Heart left ventricle (tissue), 16 donors: ENCODE measurements at regions not wholly inside any gene's neighbourhood (a gene's known extent, or its start where the extent isn't known, plus 50 kb on each side); places are given as distances from the start of the nearest gene placed in this dataset.

ENCODE experiments used
- ATAC-seq, 4 donors: fragments of 200-7000 bp; cut with Tn5 transposase; one replicate each; pipeline ENCODE4 v1.9.1; 2020 to 2022; ENCODE audit warnings: moderate library complexity in 4 of 4, mild to moderate bottlenecking in 3 of 4, moderate number of reproducible peaks in 1 of 4
- DNase-seq, 5 donors: peaks; one replicate each; pipeline ENCODE4 v3.0.0-alpha.2; 2020
- H3K27ac ChIP-seq, 12 donors: fragments of 200-600 bp; sonication (generic) in 4 of 12; one replicate each; pipeline versions ENCODE4 v1.5.0 to v1.8.0; 2016 to 2022; ENCODE audit warnings: mild to moderate bottlenecking in 2 of 12
- H3K27me3 ChIP-seq, 9 donors: fragments of 200-600 bp; sonication (generic) in 2 of 9; one replicate each; pipeline versions ENCODE4 v1.5.1 to v1.8.0; 2016 to 2022; ENCODE audit warnings: mild to moderate bottlenecking in 3 of 9
- H3K36me3 ChIP-seq, 9 donors: fragments of 200-600 bp; sonication (generic) in 2 of 9; one replicate each; pipeline versions ENCODE4 v1.5.0 to v1.8.0; 2018 to 2022; ENCODE audit warnings: mild to moderate bottlenecking in 2 of 9
- H3K4me1 ChIP-seq, 12 donors: fragments of 200-600 bp; sonication (generic) in 4 of 12; one replicate each; pipeline versions ENCODE4 v1.5.0 to v1.8.0; 2016 to 2022; ENCODE audit warnings: mild to moderate bottlenecking in 3 of 12
- H3K4me3 ChIP-seq, 12 donors: fragments of 200-600 bp; sonication (generic) in 4 of 12; one replicate each; pipeline versions ENCODE4 v1.5.0 to v1.8.0; 2017 to 2022; ENCODE audit warnings: mild to moderate bottlenecking in 9 of 12, moderate library complexity in 4 of 12
- H3K9me3 ChIP-seq, 12 donors: fragments of 200-600 bp; sonication (generic) in 4 of 12; one replicate each; pipeline versions ENCODE4 v1.5.0 to v1.8.0; 2016 to 2022; ENCODE audit warnings: mild to moderate bottlenecking in 1 of 12
- POLR2A ChIP-seq, 2 donors: fragments of 450-650 bp; IDR thresholded peaks; one replicate each; pipeline ENCODE4 v1.6.1; 2017; ENCODE audit warnings: antibody characterized with exemption in 2 of 2, mild to moderate bottlenecking in 2 of 2, moderate library complexity in 2 of 2
- WGBS, 4 donors: extraction: QIAGEN DNeasy Blood & Tissue Kit in 2 of 4; methylation state at CpG; one replicate each; pipeline versions ENCODE4 v1.1.5 to v1.1.7; 2013 to 2018; 5-methylcytosine and 5-hydroxymethylcytosine counted together
- intact Hi-C, 10 donors: fragments of 100-400 bp; cut with DNase I; formaldehyde crosslinking; loops; one replicate each; pipeline versions ENCODE4 v1.11.1 to v1.14.2; 2022
- TF ChIP-seq, protein P1 (sequence below), 12 donors: fragments of 200-600 bp; sonication (generic) in 4 of 12; IDR thresholded peaks; one replicate each; pipeline versions ENCODE4 v1.5.0 to v1.8.0; 2018 to 2022; ENCODE audit warnings: antibody characterized with exemption in 12 of 12, mild to moderate bottlenecking in 5 of 12
- donor health status: ischemic (EF 13 %, LVEDD 7.1; RV severe dilation, severe dysfunction).
- donor health status: healthy with polysubstance abuse.
- donor health status: DM: no; HTN: yes; CAD: no.
- donor health status: DM: no; HTN: no; CAD: no.
- donor health status: ischemic (EF 25% LVEDD 6.9; RV normal size, moderate dysfunction).
- donor health status: ischemic (EF 25% LVEDD 5.7; RV mildly dilated, moderate dysfunction).
- donor health status: healthy.
- donor health status: DM: yes; HTN: yes; CAD: no.
- donor health status: ischemic (EF 35%, LVEDD 5.7; RV mildly dilated, moderate dysfunction).
- donor health status: nonischemic (EF 11% LVEDD 7.7; RV severe dilation, severe dysfunction).
- donor health status: DM: yes; HTN: yes; CAD: no.
- donor health status: PGD.
- donor health status: ischemic (EF 29% LVEDD 5.4; RV normal size, mild dysfunction).
- donor health status: nonischemic (EF 23%, LVEDD 6.1; RV moderate dilation, normal function).

DNA sequence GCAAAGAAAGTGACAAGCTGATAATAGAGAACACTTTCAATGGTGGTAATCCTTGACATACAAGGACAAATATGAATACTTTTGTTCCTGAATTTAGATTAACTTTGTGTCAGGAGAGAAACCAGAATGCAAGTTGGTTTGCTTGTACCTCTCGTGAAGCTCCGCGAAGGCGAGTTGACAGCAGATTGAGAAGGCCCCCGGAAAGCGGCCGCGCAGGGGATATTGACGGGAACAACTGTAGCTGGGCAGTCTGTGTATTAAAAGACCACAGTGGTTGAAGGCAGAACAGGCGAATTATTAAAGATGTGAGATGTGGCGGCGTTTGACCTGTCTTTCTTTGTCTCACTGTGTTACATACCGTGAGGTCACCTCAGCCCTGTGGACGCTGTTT, 175.8 kb upstream of the RALGAPA2 start:
- Histone ChIP-seq H3K9me3 (no peaks in the 10 kb centered on the region), H3K36me3 (no peaks in the 10 kb centered on the region), H3K27ac (no peak overlapping the region), H3K4me3 (no peak overlapping the region), H3K27me3 (peaks cover 0 to 46% (median 7%) of the 10 kb centered on the region in 9 donors), H3K4me1 (no peaks in the 10 kb centered on the region)
- ATAC-seq: no peak
- 87 to 92% (median 92%) methylated on average over 14 of the region's 14 CpGs for WGBS, 4 donors
- intact Hi-C loops: no loop called here
- no peak for TF ChIP-seq POLR2A (IDR thresholded peaks at IDR 0.05)
- TF ChIP-seq, protein P1, sequence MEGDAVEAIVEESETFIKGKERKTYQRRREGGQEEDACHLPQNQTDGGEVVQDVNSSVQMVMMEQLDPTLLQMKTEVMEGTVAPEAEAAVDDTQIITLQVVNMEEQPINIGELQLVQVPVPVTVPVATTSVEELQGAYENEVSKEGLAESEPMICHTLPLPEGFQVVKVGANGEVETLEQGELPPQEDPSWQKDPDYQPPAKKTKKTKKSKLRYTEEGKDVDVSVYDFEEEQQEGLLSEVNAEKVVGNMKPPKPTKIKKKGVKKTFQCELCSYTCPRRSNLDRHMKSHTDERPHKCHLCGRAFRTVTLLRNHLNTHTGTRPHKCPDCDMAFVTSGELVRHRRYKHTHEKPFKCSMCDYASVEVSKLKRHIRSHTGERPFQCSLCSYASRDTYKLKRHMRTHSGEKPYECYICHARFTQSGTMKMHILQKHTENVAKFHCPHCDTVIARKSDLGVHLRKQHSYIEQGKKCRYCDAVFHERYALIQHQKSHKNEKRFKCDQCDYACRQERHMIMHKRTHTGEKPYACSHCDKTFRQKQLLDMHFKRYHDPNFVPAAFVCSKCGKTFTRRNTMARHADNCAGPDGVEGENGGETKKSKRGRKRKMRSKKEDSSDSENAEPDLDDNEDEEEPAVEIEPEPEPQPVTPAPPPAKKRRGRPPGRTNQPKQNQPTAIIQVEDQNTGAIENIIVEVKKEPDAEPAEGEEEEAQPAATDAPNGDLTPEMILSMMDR (IDR thresholded peaks at IDR 0.05): no peak
- no peak for DNase-seq

DNA sequence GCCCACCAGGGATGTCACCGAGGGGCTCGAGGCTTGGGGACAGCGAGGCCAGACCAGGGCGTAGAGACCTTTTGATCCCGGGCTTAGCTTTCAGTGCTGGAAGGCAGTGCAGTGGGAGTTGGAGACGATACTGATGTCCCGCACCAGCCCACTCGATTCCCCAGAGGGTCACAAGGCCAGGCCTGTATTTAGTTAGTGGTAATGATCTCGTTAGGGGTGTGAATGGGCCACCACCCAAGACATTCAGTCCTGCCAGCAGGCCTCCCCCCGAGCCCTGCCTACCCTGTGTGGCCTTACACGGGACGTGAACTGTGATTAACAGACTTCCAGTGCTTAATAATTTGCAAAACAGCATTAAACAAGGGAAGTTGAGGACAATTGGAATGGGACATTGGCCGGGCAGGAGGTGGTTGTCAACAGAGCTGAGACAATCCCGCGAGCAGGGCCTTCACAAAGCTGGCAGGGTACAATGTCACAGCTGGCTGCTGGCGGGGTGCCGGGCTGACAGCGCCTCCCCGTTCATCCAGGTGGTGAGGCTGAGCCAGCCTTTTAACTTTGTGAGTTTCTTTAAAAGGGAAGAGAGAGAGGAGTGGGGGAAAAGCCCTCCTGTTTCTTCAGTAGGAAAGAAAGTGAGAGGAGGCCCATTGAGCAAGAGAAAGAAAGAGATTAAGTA, 175.3 kb upstream of the RALGAPA2 start:
- 44 to 46% (median 45%) methylated on average over 19 of the region's 19 CpGs for WGBS, 4 donors
- no peak for ATAC-seq
- peaks cover 0 to 46% (median 7%) of the 10 kb centered on the region in 9 donors for H3K27me3 ChIP-seq
- intact Hi-C loops: no loop called here
- no peak overlapping the region for H3K27ac ChIP-seq
- no peaks in the 10 kb centered on the region for H3K36me3 ChIP-seq
- no peak for DNase-seq
- no peaks in the 10 kb centered on the region for H3K9me3 ChIP-seq
- TF ChIP-seq, protein P1 (IDR thresholded peaks at IDR 0.05): no peak
- TF ChIP-seq POLR2A (IDR thresholded peaks at IDR 0.05): no peak
- H3K4me3 ChIP-seq: no peak overlapping the region
- no peaks in the 10 kb centered on the region for H3K4me1 ChIP-seq

DNA sequence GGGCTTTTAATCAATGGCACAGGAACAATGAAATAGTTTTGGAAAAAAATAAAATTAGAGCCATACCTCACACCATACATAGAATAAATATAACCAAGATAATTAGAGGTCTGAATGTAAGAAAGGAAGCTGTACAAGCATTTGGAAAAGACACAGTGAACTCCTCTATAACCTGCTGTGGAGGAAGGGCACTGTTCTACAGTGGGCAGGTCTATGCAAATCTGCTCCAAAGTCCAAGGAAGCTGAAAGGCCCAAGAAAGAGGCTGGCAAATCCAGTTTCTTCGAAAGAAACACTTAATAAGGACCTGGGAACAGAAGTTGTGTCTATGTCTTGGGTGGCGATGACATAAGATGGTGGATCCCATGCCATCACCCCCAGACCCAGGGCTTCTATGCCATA, 169.4 kb upstream of the RALGAPA2 start:
- DNase-seq (no peak), ATAC-seq (no peak)
- Histone ChIP-seq H3K27me3 (peaks cover 0 to 23% (median under 1%) of the 10 kb centered on the region in 9 donors), H3K9me3 (no peaks in the 10 kb centered on the region), H3K27ac (no peak overlapping the region), H3K4me1 (no peaks in the 10 kb centered on the region), H3K36me3 (no peaks in the 10 kb centered on the region), H3K4me3 (no peak overlapping the region)
- TF ChIP-seq, protein P1 (IDR thresholded peaks at IDR 0.05): no peak
- TF ChIP-seq POLR2A (IDR thresholded peaks at IDR 0.05): no peak
- WGBS, 4 donors: 76 to 84% (median 80%) methylated on average over 2 of the region's 2 CpGs
- intact Hi-C loops: no loop called here

DNA sequence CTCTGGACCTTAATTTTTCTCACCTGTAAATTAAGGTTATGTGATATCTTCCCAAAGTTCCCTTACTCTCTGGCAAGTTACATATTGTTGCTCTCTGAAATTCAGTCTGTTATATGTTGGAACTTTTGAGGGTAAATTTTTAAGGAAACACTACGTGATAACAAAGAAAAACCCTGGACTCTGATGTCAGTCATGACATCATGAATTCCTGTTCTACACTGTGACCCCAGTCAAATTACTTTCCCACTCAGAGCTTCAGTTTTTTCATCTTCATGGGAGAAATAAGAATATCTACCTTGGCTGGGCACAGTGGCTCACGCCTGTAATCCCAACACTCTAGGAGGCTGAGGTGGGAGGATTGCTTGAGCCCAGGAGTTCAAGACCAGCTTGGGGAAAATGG, 164.6 kb upstream of the RALGAPA2 start:
- H3K27ac ChIP-seq: no peak overlapping the region
- DNase-seq (no peak), ATAC-seq (no peak)
- no peaks in the 10 kb centered on the region for H3K9me3 ChIP-seq
- no peaks in the 10 kb centered on the region for H3K4me1 ChIP-seq
- whole genome bisulfite sequencing, 4 donors: 64 to 73% (median 72%) methylated on average over 2 of the region's 2 CpGs
- no peak for TF ChIP-seq POLR2A (IDR thresholded peaks at IDR 0.05)
- TF ChIP-seq, protein P1 (IDR thresholded peaks at IDR 0.05): no peak
- intact Hi-C loops: no loop called here
- H3K36me3 ChIP-seq: no peaks in the 10 kb centered on the region
- H3K4me3 ChIP-seq: no peak overlapping the region
- peaks cover 0 to 46% (median 8%) of the 10 kb centered on the region in 9 donors for H3K27me3 ChIP-seq
